MM.1S (cell line): ENCODE measurements at regions not wholly inside any gene's neighbourhood (a gene's known extent, or its start where the extent isn't known, plus 50 kb on each side); places are given as distances from the start of the nearest gene placed in this dataset.

Experiments used
- EZH2 ChIP-seq: fragments of 300-600 bp; sonication (generic); optimal IDR thresholded peaks from 2 replicates; pipeline ENCODE3; 2017; ENCODE audit warnings: low read depth, mild to moderate bottlenecking, antibody characterized with exemption, low read length, mixed read lengths
- EZH2phosphoT487 ChIP-seq: fragments of 300-600 bp; sonication (generic); IDR thresholded peaks from 2 replicates; pipeline ENCODE4 v1.6.1; 2018; ENCODE audit warnings: antibody characterized with exemption, low read length
- TF ChIP-seq, protein P1 (sequence below): fragments of 300-600 bp; sonication (generic); IDR thresholded peaks from 2 replicates; pipeline ENCODE4 v1.5.1; 2016; ENCODE audit warnings: antibody characterized with exemption, low read length, mixed read lengths

DNA sequence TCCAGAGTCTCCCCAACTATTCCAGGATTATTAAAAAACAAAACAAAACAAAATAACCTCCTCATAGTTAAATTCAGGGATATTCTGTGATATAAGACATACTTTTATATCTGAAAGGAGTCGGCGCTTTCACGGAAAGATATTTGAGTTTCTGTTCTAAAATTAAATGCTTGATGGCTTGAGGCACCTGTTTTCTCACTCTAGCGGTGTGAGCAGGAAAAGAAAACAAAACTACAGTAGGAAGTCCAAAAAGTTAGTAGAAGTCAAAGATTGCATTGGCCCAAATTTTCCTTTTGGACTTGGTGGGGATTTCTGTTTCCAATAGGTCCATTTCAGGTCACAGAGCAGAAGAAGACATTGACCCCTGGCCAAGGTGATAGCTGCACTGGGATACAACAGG lies 716.1 kb upstream of the POT1 start:
- TF ChIP-seq EZH2: no peak
- TF ChIP-seq, protein P1, sequence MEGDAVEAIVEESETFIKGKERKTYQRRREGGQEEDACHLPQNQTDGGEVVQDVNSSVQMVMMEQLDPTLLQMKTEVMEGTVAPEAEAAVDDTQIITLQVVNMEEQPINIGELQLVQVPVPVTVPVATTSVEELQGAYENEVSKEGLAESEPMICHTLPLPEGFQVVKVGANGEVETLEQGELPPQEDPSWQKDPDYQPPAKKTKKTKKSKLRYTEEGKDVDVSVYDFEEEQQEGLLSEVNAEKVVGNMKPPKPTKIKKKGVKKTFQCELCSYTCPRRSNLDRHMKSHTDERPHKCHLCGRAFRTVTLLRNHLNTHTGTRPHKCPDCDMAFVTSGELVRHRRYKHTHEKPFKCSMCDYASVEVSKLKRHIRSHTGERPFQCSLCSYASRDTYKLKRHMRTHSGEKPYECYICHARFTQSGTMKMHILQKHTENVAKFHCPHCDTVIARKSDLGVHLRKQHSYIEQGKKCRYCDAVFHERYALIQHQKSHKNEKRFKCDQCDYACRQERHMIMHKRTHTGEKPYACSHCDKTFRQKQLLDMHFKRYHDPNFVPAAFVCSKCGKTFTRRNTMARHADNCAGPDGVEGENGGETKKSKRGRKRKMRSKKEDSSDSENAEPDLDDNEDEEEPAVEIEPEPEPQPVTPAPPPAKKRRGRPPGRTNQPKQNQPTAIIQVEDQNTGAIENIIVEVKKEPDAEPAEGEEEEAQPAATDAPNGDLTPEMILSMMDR: peak; percentile 22
- TF ChIP-seq EZH2phosphoT487: no peak
